ENCODE measurements at regions not wholly inside any gene's neighbourhood (a gene's known extent, or its start where the extent isn't known, plus 50 kb on each side); places are given as distances from the start of the nearest gene placed in this dataset.

DNA sequence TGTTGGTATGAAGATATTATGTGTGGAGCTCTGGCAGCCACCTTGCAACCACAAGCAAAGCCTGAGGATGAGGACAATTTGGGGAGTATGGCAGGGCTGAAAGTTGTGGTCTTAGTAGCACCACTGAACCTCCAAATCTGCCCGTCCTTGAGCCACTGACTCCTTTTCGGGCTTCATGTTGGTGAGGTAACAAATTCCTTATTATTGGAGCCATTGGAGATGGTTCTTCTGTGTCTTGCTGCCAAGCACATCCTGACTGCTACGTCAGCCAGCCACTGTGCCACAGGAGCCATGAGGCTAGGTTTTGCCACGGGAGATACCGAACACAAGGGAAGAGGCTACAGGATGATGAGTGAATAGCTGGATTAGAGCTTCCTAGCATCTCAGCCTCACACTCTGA lies 201.6 kb downstream of the BMP7 start:
- H3K27ac ChIP-seq (ENCODE audit: low read length), result no peak overlapping the region
- H3K36me3 ChIP-seq (ENCODE audit: control insufficient read depth, insufficient read depth, low read length), result no peaks in the 10 kb centered on the region
- ATAC-seq, result no peak
- ChIA-PET CTCF (no interaction called here), POLR2A (no interaction called here)
- H3K9me3 ChIP-seq (ENCODE audit: control insufficient read depth, insufficient read depth, low read depth, low read length), result no peaks in the 10 kb centered on the region
- TF ChIP-seq, protein P1, sequence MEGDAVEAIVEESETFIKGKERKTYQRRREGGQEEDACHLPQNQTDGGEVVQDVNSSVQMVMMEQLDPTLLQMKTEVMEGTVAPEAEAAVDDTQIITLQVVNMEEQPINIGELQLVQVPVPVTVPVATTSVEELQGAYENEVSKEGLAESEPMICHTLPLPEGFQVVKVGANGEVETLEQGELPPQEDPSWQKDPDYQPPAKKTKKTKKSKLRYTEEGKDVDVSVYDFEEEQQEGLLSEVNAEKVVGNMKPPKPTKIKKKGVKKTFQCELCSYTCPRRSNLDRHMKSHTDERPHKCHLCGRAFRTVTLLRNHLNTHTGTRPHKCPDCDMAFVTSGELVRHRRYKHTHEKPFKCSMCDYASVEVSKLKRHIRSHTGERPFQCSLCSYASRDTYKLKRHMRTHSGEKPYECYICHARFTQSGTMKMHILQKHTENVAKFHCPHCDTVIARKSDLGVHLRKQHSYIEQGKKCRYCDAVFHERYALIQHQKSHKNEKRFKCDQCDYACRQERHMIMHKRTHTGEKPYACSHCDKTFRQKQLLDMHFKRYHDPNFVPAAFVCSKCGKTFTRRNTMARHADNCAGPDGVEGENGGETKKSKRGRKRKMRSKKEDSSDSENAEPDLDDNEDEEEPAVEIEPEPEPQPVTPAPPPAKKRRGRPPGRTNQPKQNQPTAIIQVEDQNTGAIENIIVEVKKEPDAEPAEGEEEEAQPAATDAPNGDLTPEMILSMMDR (IDR thresholded peaks at IDR 0.05), result no peak
- TF ChIP-seq TCF7L2 (IDR thresholded peaks at IDR 0.05; ENCODE audit: low read depth, low read length) (no peak), POLR2AphosphoS5 (IDR thresholded peaks at IDR 0.05; ENCODE audit: low read depth, low read length) (no peak), SIN3A (IDR thresholded peaks at IDR 0.05; ENCODE audit: borderline replicate concordance, insufficient read depth, low read depth, low read length) (no peak)
- TF ChIP-seq, protein P2, sequence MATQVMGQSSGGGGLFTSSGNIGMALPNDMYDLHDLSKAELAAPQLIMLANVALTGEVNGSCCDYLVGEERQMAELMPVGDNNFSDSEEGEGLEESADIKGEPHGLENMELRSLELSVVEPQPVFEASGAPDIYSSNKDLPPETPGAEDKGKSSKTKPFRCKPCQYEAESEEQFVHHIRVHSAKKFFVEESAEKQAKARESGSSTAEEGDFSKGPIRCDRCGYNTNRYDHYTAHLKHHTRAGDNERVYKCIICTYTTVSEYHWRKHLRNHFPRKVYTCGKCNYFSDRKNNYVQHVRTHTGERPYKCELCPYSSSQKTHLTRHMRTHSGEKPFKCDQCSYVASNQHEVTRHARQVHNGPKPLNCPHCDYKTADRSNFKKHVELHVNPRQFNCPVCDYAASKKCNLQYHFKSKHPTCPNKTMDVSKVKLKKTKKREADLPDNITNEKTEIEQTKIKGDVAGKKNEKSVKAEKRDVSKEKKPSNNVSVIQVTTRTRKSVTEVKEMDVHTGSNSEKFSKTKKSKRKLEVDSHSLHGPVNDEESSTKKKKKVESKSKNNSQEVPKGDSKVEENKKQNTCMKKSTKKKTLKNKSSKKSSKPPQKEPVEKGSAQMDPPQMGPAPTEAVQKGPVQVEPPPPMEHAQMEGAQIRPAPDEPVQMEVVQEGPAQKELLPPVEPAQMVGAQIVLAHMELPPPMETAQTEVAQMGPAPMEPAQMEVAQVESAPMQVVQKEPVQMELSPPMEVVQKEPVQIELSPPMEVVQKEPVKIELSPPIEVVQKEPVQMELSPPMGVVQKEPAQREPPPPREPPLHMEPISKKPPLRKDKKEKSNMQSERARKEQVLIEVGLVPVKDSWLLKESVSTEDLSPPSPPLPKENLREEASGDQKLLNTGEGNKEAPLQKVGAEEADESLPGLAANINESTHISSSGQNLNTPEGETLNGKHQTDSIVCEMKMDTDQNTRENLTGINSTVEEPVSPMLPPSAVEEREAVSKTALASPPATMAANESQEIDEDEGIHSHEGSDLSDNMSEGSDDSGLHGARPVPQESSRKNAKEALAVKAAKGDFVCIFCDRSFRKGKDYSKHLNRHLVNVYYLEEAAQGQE (IDR thresholded peaks at IDR 0.05; ENCODE audit: insufficient read depth in 1 of 2, low read depth in 2 of 2, low read length in 1 of 2), result no peak
- in situ Hi-C loops (cut with HindIII; ENCODE audit: low pct_unique_long_range_greater_than_20kb, low sequenced_read_pairs) (no loop called here), intact Hi-C loops (cut with micrococcal nuclease; ENCODE audit: unreplicated experiment) (no loop called here)
- DNase-seq (ENCODE audit: low read depth, low spot score), result no peak
- no peak overlapping the region for H3K4me3 ChIP-seq (ENCODE audit: low read depth in 2 of 2, low read length in 2 of 2)
- peaks cover 31% of the 10 kb centered on the region for H3K27me3 ChIP-seq (ENCODE audit: control insufficient read depth, insufficient read depth, low read length)
- no peaks in the 10 kb centered on the region for H3K4me1 ChIP-seq (ENCODE audit: control insufficient read depth, insufficient read depth, low read length)
- no TSS peak for BruUV-seq (replicated peaks)

DNA sequence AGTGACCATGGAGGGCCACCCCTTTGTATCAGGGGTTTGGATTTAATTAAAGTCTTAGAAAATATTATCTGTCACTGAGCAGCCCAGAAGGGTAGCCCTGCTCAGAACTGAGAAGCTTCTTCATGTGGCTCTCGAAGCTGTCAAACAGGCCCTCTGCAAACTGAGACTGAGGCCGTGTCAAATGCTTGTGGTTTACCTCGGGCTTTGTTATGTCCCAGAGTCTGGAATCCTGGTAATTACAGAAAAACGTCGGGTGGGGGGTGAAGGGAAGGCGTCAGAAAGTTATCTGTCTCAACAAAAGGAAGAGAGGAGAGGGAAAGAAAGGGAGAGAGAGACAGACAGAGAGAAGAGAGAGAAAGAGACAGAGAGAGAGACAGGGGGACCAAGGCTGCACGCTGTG lies 200.8 kb downstream of the BMP7 start:
- intact Hi-C loops (cut with micrococcal nuclease; ENCODE audit: unreplicated experiment) (no loop called here), in situ Hi-C loops (cut with HindIII; ENCODE audit: low pct_unique_long_range_greater_than_20kb, low sequenced_read_pairs) (no loop called here)
- ChIA-PET POLR2A (no interaction called here), CTCF (no interaction called here)
- no peaks in the 10 kb centered on the region for H3K4me1 ChIP-seq (ENCODE audit: control insufficient read depth, insufficient read depth, low read length)
- no peaks in the 10 kb centered on the region for H3K36me3 ChIP-seq (ENCODE audit: control insufficient read depth, insufficient read depth, low read length)
- BruUV-seq (replicated peaks), result no TSS peak
- no peak overlapping the region for H3K4me3 ChIP-seq (ENCODE audit: low read depth in 2 of 2, low read length in 2 of 2)
- ATAC-seq (no peak), DNase-seq (ENCODE audit: low read depth, low spot score) (no peak)
- H3K27me3 ChIP-seq (ENCODE audit: control insufficient read depth, insufficient read depth, low read length), result peaks cover 31% of the 10 kb centered on the region
- TF ChIP-seq, protein P2 (IDR thresholded peaks at IDR 0.05; ENCODE audit: insufficient read depth in 1 of 2, low read depth in 2 of 2, low read length in 1 of 2), result no peak
- TF ChIP-seq POLR2AphosphoS5 (IDR thresholded peaks at IDR 0.05; ENCODE audit: low read depth, low read length), result no peak
- TF ChIP-seq SIN3A (IDR thresholded peaks at IDR 0.05; ENCODE audit: borderline replicate concordance, insufficient read depth, low read depth, low read length), result no peak
- TF ChIP-seq, protein P1 (IDR thresholded peaks at IDR 0.05), result no peak
- no peak for TF ChIP-seq TCF7L2 (IDR thresholded peaks at IDR 0.05; ENCODE audit: low read depth, low read length)
- H3K9me3 ChIP-seq (ENCODE audit: control insufficient read depth, insufficient read depth, low read depth, low read length), result no peaks in the 10 kb centered on the region
- H3K27ac ChIP-seq (ENCODE audit: low read length), result no peak overlapping the region
